GM12875 (cell line): ENCODE measurements at regions not wholly inside any gene's neighbourhood (a gene's known extent, or its start where the extent isn't known, plus 50 kb on each side); places are given as distances from the start of the nearest gene placed in this dataset.
"Not testable (repeated sequence)": the region's sequence is repeated elsewhere in the genome, so short reads cannot be mapped to it uniquely, and the experiment has no call there.

Source experiments
- H3K4me3 ChIP-seq: one replicate; pipeline ENCODE4 v1.5.1; 2011; ENCODE audit warnings: low read depth, low read length, control low read depth
- TF ChIP-seq, protein P1 (sequence below): IDR thresholded peaks from 2 replicates; pipeline ENCODE4 v1.5.1; 2011; ENCODE audit warnings: low read depth, mild to moderate bottlenecking, control low read depth, inconsistent platforms, low read length, moderate library complexity, borderline replicate concordance; ENCODE audit not compliant: insufficient read depth

DNA sequence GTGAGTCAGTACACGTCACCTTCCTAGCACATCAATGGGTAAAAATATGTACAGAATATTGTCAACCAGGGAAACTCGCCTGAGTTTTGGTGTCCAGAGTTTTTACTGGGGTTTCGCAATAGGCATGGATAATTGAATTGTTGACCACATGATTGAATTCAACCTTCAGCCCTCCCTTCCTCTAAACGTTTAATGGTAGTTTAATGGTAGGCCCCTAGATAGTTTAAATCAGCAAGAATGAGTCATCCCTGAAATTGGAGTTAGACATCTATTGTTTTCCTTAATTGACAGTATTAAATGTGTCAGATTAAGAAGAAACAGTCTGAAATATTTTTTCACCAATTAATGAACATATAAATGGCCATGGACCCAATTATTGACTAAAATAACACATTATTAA, 57.8 kb upstream of the CACNA2D1 start:
- TF ChIP-seq, protein P1, sequence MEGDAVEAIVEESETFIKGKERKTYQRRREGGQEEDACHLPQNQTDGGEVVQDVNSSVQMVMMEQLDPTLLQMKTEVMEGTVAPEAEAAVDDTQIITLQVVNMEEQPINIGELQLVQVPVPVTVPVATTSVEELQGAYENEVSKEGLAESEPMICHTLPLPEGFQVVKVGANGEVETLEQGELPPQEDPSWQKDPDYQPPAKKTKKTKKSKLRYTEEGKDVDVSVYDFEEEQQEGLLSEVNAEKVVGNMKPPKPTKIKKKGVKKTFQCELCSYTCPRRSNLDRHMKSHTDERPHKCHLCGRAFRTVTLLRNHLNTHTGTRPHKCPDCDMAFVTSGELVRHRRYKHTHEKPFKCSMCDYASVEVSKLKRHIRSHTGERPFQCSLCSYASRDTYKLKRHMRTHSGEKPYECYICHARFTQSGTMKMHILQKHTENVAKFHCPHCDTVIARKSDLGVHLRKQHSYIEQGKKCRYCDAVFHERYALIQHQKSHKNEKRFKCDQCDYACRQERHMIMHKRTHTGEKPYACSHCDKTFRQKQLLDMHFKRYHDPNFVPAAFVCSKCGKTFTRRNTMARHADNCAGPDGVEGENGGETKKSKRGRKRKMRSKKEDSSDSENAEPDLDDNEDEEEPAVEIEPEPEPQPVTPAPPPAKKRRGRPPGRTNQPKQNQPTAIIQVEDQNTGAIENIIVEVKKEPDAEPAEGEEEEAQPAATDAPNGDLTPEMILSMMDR: no peak
- no peak overlapping the region for H3K4me3 ChIP-seq

DNA sequence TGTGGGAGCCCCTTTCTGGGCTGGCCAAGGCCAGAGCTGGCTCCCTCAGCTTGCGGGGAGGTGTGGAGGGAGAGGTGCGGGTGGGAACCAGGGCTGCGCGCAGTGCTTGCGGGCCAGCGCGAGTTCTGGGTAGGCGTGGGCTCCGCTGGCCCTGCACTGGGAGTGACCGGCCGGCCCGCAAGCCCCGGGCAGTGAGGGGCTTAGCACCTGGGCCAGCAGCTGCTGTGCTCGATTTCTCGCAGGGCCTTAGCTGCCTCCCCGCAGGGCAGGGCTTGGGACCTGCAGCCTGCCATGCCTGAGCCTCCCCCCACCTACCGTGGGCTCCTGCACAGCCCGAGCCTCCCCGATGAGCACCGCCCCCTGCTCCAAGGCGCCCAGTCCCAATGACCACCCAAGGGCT, 56.0 kb upstream of the CACNA2D1 start:
- H3K4me3 ChIP-seq: not testable (repeated sequence)

DNA sequence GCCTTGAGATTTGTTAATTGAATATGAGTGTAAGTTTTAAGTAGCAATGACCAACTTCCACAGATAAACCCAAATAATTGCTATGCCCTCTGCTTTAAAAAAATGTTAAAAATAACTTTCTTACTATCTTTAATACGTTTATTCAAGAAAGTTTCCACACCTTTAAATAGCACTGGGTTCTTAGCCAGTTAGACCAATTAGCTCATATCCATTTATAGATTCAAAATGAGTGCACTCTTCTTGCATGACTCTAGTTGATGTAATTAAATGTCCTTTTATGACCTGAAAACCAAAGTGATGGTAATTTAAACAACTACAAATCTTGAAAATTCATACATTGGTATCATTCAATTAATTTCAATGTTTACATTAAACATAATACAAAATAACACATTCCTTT, 50.8 kb upstream of the CACNA2D1 start:
- H3K4me3 ChIP-seq: no peak overlapping the region
- TF ChIP-seq, protein P1: no peak
